Uterus (tissue), 2 donors: ENCODE measurements at regions not wholly inside any gene's neighbourhood (a gene's known extent, or its start where the extent isn't known, plus 50 kb on each side); places are given as distances from the start of the nearest gene placed in this dataset.

Source experiments
- CTCF ChIP-seq, 4 experiments: fragments of 200-600 bp in 2 of 4; fragments of 450-650 bp in 2 of 4; sonication (generic) in 2 of 4; IDR thresholded peaks; one replicate each; pipeline ENCODE4 v1.5.1; 2016 to 2019; ENCODE audit warnings: antibody characterized with exemption in 4 of 4, mild to moderate bottlenecking in 2 of 4, moderate library complexity in 1 of 4
- POLR2A ChIP-seq, 2 donors: fragments of 450-650 bp; IDR thresholded peaks; one replicate each; pipeline ENCODE4 v1.6.1; 2016; ENCODE audit warnings: antibody characterized with exemption in 2 of 2, mild to moderate bottlenecking in 1 of 2, moderate library complexity in 1 of 2

- TF ChIP-seq CTCF (IDR thresholded peaks at IDR 0.05) (no peak), POLR2A (IDR thresholded peaks at IDR 0.05) (no peak)
Measured at GRCh38 chr15:39333896-39334295, 247.0 kb upstream of the THBS1 start.
